ENCODE measurements at regions not wholly inside any gene's neighbourhood (a gene's known extent, or its start where the extent isn't known, plus 50 kb on each side); places are given as distances from the start of the nearest gene placed in this dataset.

- H3K27me3 ChIP-seq (ENCODE audit: control insufficient read depth in 4 of 4, insufficient read depth in 4 of 4, low read length in 3 of 4): no peaks in the 10 kb centered on the region
- no peak overlapping the region for H3K9ac ChIP-seq (ENCODE audit: low read depth in 1 of 2, low read length in 2 of 2)
- H3K4me1 ChIP-seq (ENCODE audit: control insufficient read depth in 4 of 4, insufficient read depth in 4 of 4, low read length in 3 of 4): no peaks in the 10 kb centered on the region
- DNase-seq (ENCODE audit: low spot score): no peak
- TF ChIP-seq JUND (IDR thresholded peaks at IDR 0.05): no peak
- no peak for TF ChIP-seq HNF4G (IDR thresholded peaks at IDR 0.05)
- no peak for TF ChIP-seq FOXA2 (IDR thresholded peaks at IDR 0.05)
- TF ChIP-seq CTCF (IDR thresholded peaks at IDR 0.05; ENCODE audit: low read depth, low read length, missing input control): no peak
- TF ChIP-seq FOXA1 (IDR thresholded peaks at IDR 0.05): no peak
- no peak for TF ChIP-seq ATF3 (IDR thresholded peaks at IDR 0.05)
- TF ChIP-seq REST (IDR thresholded peaks at IDR 0.05): no peak
- no peak for TF ChIP-seq MAX (IDR thresholded peaks at IDR 0.05)
- TF ChIP-seq NR2F2 (IDR thresholded peaks at IDR 0.05): no peak
- TF ChIP-seq RAD21 (IDR thresholded peaks at IDR 0.05): no peak
- TF ChIP-seq GABPA (IDR thresholded peaks at IDR 0.05 in 1 of 2, conservative IDR thresholded peaks at IDR 0.05 in 1 of 2): no peak
- no peak for TF ChIP-seq RXRA (IDR thresholded peaks at IDR 0.05)
- WGBS: 73% methylated on average over 7 of the region's 7 CpGs
- no peaks in the 10 kb centered on the region for H3K36me3 ChIP-seq (ENCODE audit: control insufficient read depth in 4 of 4, insufficient read depth in 3 of 4, low read depth in 1 of 4, low read length in 3 of 4)
- no peak overlapping the region for H3K4me3 ChIP-seq (ENCODE audit: low read depth in 1 of 3, low read length in 3 of 3)
- H3K9me3 ChIP-seq (ENCODE audit: control insufficient read depth in 4 of 4, low read length in 3 of 4): no peaks in the 10 kb centered on the region
- no peak overlapping the region for H3K27ac ChIP-seq (ENCODE audit: low read depth in 1 of 2, low read length in 2 of 2)
These were observed 304.1 kb upstream of the EPHA6 start for GRCh38 chr3:96510334-96510733.

- Histone ChIP-seq H3K27me3 (ENCODE audit: control insufficient read depth in 4 of 4, insufficient read depth in 4 of 4, low read length in 3 of 4) (no peaks in the 10 kb centered on the region), H3K9me3 (ENCODE audit: control insufficient read depth in 4 of 4, low read length in 3 of 4) (no peaks in the 10 kb centered on the region), H3K27ac (ENCODE audit: low read depth in 1 of 2, low read length in 2 of 2) (no peak overlapping the region), H3K4me3 (ENCODE audit: low read depth in 1 of 3, low read length in 3 of 3) (no peak overlapping the region), H3K4me1 (ENCODE audit: control insufficient read depth in 4 of 4, insufficient read depth in 4 of 4, low read length in 3 of 4) (no peaks in the 10 kb centered on the region), H3K36me3 (ENCODE audit: control insufficient read depth in 4 of 4, insufficient read depth in 3 of 4, low read depth in 1 of 4, low read length in 3 of 4) (no peaks in the 10 kb centered on the region), H3K9ac (ENCODE audit: low read depth in 1 of 2, low read length in 2 of 2) (no peak overlapping the region)
- no peak for DNase-seq (ENCODE audit: low spot score)
- TF ChIP-seq NR2F2 (IDR thresholded peaks at IDR 0.05): no peak
- no peak for TF ChIP-seq ZBTB33 (IDR thresholded peaks at IDR 0.05)
- TF ChIP-seq RXRA (IDR thresholded peaks at IDR 0.05): no peak
- no peak for TF ChIP-seq JUND (IDR thresholded peaks at IDR 0.05)
These were observed 277.2 kb upstream of the EPHA6 start for GRCh38 chr3:96537165-96537564.
